Renal cortical epithelial cell (primary cell): ENCODE measurements at regions not wholly inside any gene's neighbourhood (a gene's known extent, or its start where the extent isn't known, plus 50 kb on each side); places are given as distances from the start of the nearest gene placed in this dataset.
"Not testable (repeated sequence)": the region's sequence is repeated elsewhere in the genome, so short reads cannot be mapped to it uniquely, and the experiment has no call there.

ENCODE experiments used
- DNase-seq: peaks from one replicate; pipeline ENCODE4 v3.0.0-alpha.2; 2011; ENCODE audit warnings: low read depth

DNA sequence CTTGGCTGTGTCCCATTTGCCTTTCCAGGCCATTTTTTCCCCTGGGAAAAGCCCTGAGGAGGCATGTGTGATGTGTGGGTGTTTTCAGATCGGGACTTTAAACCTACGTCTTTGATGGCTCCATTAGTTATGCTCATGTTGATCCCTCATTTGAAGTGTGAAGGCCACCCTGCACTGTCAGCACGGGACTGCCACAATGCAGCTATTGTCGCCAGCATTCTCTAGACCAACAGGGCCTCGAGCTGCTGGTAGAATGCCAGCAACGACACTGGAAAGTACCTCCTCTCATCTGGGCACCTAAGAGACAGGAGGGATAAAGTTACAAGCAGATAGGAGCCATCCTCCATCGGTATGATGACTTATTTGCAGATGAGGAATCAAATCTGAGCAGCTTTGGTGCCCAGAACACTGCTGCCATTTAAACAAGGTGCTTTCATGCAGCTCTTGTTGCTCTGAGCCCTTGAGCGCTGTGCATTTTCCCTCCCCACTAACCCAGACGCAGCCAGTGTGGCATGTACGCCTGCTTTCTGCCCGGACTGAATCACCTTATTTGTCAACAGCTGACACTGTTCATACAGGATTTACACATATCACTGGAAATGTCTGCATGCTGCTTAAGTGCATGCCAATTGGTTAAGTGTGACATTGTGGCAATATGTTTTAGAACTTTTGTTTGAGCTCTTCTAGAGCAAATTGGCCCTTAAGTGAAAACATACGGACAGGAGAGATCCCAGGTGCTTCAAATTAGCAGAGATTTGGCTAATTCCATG is 175.0 kb upstream of the PITRM1 start:
- no peak for DNase-seq

DNA sequence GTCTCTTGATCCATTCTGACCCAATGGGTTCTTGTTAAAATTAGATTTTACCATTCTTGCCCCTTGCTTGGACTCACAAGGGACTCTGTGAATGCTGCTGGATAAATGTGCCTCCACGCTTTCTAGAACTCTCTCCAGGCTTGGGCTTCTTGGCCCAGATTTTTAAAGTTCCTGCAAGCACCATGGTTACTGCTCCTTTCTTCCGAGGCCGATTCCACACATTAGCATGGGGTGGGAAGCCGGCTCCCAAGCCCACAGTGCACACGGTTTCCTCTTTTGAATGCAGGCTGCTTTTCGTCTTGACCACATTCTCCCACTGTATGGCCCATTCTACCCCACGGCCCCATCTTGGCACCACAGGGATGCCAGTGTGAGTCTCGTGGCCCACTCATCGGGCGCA is 174.3 kb upstream of the PITRM1 start:
- no peak for DNase-seq

DNA sequence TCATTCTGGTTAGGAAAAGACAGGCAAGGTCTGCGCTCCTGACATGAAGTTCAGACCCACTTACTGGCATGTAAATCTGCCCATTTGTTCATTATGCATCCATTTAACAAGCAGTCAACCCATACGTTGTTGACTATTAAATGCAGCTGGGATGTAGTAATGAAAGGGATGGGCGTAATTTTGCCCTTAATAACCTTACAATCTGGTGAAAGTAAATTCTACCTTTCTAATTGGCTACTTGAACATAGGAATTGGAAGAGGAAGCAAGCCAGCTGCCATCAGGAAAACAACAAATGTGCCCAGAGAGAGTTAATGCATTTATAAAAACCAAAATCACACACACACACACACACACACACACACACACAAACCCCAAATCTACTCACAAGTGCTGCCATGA is 170.2 kb upstream of the PITRM1 start:
- no peak for DNase-seq

DNA sequence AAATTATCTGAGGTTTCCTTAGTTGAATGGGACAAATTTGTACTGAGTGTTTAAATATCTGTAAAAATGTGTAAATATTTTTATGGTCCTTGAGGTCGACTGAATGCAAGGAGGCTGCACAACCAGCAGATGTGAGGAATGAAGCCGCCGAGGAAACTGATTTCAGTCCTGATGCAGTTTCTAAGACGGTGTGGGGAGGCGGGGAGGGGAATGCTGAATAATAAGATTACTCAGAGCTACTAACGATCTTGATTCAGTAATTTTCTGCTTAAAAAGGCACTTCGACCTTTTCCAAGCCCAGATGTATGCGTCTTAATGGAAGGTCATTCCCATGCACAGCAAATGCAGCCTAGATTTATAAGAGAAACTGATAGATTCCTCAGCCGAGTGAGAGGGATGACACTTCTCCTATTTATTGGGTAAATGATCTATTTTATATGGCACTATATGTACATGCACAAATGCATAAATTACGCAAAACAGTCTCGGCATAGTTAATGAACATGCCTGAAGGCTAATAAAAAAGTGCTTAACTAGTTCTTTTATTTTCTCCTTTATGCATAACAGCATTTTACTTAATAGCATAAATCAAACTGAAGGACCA is 167.6 kb upstream of the PITRM1 start:
- no peak for DNase-seq

DNA sequence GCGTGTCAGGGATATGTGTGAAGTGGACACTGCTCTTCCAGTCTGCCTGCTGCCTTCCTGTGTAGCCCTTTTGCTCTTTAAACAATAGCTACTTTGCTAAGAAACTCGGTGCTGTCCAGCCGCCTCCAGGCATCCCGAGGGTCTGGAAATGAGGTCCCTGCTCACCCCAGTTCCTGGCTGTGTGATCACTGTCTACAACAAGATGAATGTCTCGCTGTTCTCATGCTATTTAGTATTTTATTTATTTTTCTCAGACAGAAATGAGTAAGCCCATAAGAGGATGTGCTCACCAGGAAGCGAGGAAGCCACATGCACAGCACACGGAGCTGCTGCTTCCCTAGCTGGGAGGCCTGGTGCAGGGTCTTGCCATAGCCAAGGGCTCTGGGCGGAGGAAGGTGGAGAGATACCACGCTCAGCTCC is 167.0 kb upstream of the PITRM1 start:
- no peak for DNase-seq

DNA sequence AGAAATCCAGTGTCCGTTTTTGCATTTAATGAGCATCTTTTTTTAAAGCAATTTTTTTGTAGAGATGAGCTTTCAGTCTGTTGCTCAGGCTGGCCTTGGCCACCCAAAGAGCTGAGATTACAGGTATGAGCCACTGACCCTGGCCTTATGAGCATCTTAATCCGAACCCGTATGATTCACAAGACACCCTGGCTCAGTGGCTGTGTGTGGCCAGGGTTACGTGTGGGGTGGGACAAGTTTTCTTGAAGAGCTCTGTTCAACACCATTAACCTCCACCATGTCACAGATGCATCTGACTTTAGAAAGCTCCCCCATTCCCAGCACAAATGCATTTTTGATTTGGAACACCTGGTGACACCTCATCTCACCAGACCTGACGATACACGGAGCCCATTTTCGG is 166.5 kb upstream of the PITRM1 start:
- DNase-seq: no peak

DNA sequence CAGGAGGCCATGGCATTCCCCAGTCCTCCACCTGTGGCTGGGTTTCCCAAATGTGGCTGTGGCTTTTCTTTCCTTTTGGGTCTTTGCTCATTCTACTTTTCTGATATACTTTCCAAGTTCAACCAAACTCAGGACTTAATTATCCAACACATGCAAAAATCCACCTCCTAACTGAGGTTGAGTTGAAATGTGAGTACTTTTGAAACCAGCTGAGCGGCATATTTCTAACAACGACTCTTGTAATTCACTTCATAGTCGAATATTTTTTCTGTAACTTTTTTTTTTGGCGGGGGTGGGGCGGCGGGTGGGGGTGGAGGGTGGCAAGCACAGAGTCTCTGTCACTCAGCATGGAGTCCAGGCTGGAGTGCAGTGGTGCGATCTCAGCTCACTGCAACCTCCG is 165.2 kb upstream of the PITRM1 start:
- DNase-seq: no peak

DNA sequence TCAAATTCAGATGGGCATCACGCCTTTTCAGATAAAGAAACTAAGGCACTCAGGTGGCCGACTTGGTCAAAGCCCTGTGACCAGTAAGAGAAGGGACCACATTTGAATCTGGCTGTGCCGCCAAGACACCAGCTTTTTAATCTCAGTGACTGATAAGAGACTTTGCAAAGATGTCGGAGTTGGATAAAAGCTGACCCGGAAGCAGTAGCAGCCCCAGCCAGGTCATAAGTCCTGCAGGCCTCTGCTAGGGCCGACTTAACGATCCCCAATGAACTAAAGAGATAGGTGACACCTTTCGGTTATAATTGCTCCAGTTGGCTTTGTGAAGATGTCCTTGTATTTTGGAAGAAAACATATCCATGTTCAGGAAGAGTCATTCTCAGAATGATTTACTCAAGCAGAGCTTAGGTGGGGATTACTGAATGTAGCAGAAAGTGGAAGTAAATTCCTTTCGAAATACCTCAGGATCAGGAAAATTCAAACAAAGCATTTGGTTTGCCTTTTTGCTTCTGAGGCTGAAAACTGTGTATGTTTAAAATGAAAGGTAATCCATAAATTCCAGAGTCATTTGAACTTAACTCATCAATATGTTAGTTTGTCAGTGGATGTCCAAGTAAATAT is 164.2 kb upstream of the PITRM1 start:
- peak; percentile 44 for DNase-seq

DNA sequence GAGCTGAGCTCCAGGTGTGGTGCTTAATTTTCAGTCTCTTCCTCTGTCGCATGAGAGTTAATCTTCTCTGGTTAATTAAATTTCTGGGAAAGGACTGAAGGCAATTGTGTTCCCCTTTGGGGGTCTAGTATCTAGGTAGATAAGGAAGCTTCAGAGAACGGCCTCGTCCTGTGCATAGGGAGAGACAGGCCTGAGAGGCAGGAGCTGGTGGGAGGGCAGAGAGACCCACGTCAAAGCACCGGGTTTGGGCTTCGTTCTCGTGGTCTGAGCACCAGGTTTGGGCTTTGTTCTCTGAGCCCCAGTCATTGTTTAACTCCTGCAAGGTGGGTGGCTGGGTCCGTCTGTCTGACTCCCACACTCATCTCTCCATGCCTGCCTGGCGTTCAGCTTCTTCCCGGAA is 160.8 kb upstream of the PITRM1 start:
- no peak for DNase-seq

DNA sequence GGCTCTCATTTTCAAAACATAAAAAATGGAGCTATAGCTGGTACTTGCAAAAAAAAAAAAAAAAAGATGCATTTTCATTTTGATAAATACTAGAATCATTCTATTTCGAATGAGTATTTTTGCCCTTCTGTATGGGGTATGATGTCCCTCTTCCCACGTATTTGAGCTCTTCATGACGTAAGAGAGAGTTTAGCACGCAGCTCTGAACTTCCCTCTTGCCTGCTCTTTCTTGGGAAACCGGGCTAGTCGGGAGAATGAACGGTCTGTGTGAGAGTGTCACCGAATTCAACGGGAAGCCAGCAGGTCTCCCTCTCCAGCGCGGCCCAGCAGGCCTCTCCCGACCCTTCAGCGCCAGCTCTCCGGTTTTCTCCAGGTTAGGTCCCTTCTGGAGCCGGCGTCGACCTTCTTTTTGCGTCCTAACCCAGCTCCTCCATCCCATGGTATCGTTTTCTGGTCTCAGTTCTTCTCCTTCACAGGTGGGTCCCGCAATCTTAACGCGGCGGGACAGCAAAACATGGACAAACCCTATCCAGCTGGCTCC is 159.2 kb upstream of the PITRM1 start:
- DNase-seq: no peak

DNA sequence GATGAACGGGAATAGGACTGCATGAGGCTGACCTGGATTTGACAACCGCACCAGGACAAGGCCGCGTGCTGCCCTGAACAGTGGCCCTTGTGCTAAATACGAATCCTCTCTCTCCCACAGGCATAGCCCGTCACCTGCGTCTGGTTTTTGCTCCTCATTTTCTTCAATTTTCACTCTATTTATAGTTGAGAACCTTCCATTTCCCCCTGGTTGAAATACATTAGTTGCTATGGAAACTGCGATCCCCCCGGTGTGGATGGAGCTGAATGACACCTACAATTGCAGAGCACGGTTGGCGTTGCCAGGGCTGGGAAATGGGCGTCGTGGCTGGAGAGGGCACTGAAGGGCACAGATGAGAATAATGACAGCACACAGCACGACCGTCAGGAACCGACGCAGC is 158.6 kb upstream of the PITRM1 start:
- DNase-seq: no peak

DNA sequence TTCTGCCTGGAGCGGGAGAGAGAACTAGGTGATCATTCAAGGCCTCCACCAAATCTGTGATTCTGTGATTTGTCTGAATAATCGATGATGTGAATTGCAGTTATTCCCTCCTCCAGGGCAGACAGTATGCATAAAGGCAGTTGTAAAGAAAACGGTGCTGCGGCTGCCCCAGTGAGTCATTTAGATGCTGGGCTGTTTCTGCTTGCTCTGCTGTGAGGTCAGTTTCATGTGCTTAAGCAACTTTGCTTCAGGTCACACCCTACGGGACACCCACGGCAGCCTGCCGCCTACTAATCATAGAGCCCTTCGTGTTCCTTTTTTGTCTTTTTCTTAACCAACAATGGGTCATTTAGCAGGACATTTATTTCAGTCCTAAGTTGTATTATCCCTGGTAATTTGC is 158.1 kb upstream of the PITRM1 start:
- peak; percentile 80 for DNase-seq

DNA sequence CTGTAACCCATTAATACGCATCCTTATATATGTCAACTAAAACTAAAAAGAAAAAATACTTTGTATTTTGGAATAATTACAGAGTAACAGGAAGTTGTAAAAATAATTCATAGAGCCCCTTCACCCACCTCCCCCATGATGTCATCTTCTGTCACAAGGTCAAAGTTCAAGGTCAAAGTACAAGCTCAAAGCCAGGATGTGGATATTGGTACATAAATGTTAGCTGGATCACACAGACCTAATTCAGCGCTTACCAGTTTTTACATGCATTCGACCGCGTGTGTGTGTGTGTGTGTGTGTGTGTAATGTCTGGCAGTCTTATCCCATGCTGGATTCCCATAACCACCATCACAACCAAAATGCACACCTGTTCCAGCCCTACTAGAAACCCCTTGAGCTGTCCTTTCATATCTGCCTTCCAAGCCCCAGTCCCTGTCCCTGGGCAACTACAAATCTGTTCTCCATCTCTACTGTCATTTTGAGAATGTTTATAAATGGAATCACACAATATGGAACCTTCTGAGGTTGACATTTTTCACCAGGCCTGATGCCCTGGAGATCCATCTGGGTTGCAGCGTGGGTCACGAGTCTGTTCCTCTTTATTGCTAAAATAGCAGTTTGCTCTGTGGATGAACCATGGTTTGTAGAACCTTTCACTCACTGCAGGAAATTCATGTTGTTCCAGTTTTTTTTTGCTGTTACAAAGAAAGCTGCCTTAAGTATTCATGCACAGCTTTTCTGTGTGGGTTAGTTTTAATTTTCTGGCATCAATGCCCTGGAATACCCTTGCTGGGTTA is 153.6 kb upstream of the PITRM1 start:
- DNase-seq: no peak

DNA sequence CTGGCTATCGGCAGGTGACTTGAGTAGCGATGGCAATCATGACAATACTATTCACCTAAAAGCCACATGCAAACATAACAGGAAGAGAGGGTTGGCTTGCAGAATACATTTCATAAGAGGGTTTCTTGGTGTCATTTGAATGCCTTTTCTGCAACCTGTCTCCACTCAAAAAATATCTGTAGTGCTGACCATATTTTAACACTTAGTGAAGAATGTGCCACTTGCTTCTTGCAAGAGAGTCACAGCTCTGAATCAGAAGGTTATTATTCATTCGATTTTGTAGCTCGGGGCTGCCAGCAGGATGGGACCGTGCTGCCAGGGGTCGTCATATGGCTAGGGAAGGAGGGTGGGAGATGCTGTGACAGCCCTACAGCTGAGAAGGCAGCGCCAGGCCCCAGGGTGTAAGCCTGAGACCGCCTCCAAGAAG is 152.0 kb upstream of the PITRM1 start:
- no peak for DNase-seq

DNA sequence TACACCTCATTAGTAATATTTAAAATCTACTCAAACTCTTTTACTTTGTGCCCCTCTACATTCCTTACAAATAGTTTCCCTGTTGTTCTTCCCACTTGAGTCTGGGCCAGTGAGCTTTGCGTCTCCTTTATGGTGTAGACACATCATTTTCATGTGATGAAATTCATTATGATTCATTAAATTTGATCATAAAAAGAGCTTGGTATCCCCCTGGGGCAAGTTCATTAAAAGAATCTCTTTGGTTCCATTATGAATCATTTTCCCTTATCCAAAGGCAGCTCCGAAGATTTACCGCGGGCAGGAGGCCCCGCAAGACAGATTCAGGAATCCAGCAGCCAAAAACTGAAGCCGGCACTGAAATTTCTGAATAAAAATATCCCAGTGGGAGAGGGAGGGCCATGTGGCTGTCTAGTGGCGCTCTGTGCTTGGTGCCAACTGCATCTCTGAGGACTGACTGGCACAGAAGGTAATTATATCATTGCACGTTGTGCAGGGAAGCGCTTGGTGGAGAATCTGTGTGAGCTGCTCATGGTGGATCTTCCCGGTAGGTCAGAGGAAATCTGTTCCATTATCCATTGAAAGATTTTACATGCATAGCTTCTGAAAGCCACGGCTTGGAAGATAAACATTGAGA is 151.4 kb upstream of the PITRM1 start:
- DNase-seq: no peak

DNA sequence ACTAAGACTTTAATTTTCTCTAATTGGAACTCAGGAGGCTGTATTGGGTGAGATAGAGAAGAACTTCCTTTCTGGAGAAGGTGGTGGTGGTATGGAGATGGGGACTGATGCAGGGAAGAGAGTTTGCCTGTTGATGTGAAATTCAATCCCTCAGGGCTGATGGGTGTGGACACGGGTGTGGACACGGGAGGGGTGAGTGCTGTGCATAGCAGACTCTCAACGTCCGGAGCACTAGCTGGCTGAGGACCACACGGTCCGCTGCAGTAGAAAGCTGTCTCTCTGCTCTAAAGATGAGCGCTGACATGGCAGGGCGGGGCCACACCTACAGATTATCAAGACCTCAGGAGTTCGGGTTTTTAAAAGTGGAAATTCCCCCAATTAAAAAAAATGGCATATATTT is 148.5 kb upstream of the PITRM1 start:
- DNase-seq: no peak

DNA sequence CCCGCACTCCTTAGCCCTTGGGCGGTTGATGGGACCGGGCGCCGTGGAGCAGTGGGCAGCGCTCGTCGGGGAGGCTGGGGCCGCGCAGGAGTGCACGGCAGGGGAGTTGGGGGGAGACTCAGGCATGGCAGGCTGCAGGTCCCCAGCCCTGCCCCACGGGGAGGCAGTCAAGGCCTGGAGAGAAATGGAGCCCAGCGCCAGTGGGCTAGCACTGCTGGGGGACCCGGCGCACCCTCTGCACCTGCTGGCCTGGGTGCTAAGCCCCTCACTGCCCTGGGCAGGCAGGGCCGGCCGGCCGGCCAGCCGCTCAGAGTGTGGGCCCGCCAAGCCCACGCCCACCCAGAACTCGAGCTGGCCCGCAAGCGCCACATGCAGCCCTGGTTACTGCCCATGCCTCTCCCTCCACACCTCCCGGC is 147.2 kb upstream of the PITRM1 start:
- DNase-seq: no peak

DNA sequence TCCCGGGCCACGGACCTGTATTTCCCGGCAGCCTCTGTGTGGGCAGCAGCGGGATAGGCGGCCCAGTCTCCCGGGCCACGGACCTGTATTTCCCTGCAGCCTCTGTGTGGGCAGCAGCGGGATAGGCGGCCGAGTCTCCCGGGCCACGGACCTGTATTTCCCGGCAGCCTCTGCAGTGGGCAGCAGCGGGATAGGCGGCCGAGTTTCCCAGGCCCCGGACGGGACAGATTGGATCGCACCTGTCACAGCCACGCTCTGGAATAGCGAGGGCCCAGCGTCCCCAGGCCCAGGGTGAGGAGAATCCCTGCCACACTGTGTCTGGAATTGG is 145.9 kb upstream of the PITRM1 start:
- not testable (repeated sequence) for DNase-seq

DNA sequence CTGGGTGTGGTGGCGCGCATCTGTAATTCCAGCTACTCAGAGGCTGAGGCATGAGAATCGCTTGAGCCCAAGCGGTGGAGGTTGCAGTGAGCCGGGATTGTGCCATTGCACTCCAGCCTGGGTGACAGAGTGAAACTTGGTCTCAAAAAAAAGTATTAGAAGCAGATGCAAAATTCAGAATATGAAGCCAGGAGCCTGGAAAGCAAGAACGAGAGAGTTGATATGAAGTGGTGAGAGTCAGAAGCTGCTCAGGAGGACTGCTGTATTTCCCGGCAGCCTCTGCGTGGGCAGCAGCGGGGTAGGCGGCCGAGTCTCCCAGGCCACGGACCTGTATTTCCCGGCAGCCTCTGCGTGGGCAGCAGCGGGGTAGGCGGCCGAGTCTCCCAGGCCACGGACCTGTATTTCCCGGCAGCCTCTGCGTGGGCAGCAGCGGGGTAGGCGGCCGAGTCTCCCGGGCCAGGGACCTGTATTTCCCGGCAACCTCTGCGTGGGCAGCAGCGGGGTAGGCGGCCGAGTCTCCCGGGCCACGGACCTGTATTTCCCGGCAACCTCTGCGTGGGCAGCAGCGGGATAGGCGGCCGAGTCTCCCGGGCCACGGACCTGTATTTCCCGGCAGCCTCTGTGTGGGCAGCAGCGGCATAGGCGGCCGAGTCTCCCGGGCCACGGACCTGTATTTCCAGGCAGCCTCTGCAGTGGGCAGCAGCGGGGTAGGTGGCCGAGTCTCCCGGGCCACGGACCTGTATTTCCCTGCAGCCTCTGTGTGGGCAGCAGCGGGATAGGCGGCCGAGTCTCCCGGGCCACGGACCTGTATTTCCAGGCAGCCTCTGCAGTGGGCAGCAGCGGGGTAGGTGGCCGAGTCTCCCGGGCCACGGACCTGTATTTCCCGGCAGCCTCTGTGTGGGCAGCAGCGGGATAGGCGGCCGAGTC is 145.2 kb upstream of the PITRM1 start:
- not testable (repeated sequence) for DNase-seq

DNA sequence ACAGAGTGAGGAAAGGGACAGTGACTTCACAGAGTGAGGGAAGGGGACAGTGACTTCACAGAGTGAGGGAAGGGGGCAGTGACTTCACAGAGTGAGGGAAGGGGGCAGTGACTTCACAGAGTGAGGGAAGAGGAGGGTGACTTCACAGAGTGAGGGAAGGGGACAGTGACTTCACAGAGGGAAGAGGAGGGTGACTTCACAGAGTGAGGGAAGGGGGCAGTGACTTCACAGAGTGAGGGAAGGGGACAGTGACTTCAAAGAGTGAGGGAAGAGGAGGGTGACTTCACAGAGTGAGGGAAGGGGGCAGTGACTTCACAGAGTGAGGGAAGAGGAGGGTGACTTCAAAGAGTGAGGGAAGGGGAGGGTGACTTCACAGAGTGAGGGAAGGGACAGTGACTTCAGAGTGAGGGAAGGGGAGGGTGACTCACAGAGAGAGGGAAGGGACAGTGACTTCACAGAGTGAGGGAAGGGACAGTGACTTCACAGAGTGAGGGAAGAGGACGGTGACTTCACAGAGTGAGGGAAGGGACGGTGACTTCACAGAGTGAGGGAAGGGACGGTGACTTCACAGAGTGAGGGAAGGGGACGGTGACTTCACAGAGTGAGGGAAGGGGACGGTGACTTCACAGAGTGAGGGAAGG is 142.0 kb upstream of the PITRM1 start:
- not testable (repeated sequence) for DNase-seq
